ENCODE measurements at regions not wholly inside any gene's neighbourhood (a gene's known extent, or its start where the extent isn't known, plus 50 kb on each side); places are given as distances from the start of the nearest gene placed in this dataset.

DNA sequence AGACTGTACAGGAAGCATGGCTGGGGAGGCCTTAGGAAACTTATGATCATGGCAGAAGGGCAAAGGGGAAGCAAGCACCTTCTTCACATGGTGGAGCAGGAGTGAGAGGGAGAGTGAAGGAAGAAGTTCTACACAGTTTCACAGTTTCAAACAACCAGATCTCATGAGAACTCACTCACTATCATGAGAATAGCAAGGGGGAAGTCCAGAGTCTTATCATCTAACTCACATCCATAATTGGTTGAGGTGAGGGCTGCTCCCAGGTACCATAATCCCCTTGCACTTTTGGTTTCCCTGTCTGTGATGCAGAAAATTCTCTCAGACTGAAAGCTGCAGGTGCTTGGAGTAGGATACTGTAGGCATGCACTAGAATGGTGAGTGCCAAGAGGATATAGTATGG lies 233.8 kb upstream of the CPEB2 start:
- Histone ChIP-seq H3F3A (ENCODE audit: insufficient read depth, low read length) (no peaks in the 10 kb centered on the region; the same call in 1 of the 2 replicates), H3K4me3 (ENCODE audit: low read length) (no peak overlapping the region), H3K27ac (ENCODE audit: low read length) (no peak overlapping the region), H3K79me2 (ENCODE audit: low read length) (no peaks in the 10 kb centered on the region), H3K9ac (ENCODE audit: low read length) (no peak overlapping the region), H3K36me3 (replicated peaks; ENCODE audit: insufficient read depth, low read length) (no peaks in the 10 kb centered on the region), H3K27me3 (replicated peaks; ENCODE audit: insufficient read depth, low read length) (no peaks in the 10 kb centered on the region), H4K20me1 (ENCODE audit: insufficient read depth, low read length) (no peaks in the 10 kb centered on the region), H3K4me1 (ENCODE audit: low read length) (peaks cover 12% of the 10 kb centered on the region), H3K9me2 (replicated peaks; ENCODE audit: insufficient read depth, low read length) (no peaks in the 10 kb centered on the region), H3K4me2 (ENCODE audit: low read depth, low read length) (no peak overlapping the region), H3K9me3 (replicated peaks; ENCODE audit: insufficient read depth, low read length) (no peaks in the 10 kb centered on the region), H2AFZ (ENCODE audit: low read length) (no peak overlapping the region)
- DNase-seq = no peak
- TF ChIP-seq EZH2 (optimal IDR thresholded peaks at IDR 0.05; ENCODE audit: low read depth, low read length) = no peak
- TF ChIP-seq, protein P1, sequence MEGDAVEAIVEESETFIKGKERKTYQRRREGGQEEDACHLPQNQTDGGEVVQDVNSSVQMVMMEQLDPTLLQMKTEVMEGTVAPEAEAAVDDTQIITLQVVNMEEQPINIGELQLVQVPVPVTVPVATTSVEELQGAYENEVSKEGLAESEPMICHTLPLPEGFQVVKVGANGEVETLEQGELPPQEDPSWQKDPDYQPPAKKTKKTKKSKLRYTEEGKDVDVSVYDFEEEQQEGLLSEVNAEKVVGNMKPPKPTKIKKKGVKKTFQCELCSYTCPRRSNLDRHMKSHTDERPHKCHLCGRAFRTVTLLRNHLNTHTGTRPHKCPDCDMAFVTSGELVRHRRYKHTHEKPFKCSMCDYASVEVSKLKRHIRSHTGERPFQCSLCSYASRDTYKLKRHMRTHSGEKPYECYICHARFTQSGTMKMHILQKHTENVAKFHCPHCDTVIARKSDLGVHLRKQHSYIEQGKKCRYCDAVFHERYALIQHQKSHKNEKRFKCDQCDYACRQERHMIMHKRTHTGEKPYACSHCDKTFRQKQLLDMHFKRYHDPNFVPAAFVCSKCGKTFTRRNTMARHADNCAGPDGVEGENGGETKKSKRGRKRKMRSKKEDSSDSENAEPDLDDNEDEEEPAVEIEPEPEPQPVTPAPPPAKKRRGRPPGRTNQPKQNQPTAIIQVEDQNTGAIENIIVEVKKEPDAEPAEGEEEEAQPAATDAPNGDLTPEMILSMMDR (IDR thresholded peaks at IDR 0.05; ENCODE audit: low read length) = no peak
- TF ChIP-seq EZH2phosphoT487 (IDR thresholded peaks at IDR 0.05; ENCODE audit: low read length) = no peak

DNA sequence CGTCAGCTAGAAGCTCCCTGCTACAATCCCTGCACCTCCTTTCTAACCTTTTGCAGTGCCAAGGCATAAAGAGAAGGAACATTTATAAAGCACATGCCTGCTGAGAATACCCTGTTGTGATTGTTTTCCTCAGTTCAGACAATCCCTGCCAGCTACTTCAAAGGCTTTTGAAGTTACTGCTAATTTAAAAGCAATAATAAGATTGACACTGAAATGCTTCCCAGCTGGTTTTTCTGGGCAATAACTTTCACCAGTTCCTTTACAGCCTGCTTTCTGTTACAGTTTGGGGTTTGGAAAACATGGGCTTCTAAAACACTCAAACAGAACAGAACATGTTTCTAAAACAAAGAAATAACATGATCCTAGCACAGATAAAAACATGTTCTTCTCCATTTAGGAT lies 232.3 kb upstream of the CPEB2 start:
- TF ChIP-seq EZH2 (optimal IDR thresholded peaks at IDR 0.05; ENCODE audit: low read depth, low read length) = no peak
- TF ChIP-seq, protein P1 (IDR thresholded peaks at IDR 0.05; ENCODE audit: low read length) = no peak
- no peak for DNase-seq
- no peak overlapping the region for H2AFZ ChIP-seq (ENCODE audit: low read length)
- no peak overlapping the region for H3K4me2 ChIP-seq (ENCODE audit: low read depth, low read length)
- no peaks in the 10 kb centered on the region for H3K9me3 ChIP-seq (replicated peaks; ENCODE audit: insufficient read depth, low read length)
- peaks cover 12% of the 10 kb centered on the region for H3K4me1 ChIP-seq (ENCODE audit: low read length)
- H3K36me3 ChIP-seq (replicated peaks; ENCODE audit: insufficient read depth, low read length) = no peaks in the 10 kb centered on the region
- H3F3A ChIP-seq (ENCODE audit: insufficient read depth, low read length) = no peaks in the 10 kb centered on the region; the same call in 1 of the 2 replicates
- H4K20me1 ChIP-seq (ENCODE audit: insufficient read depth, low read length) = no peaks in the 10 kb centered on the region
- no peak overlapping the region for H3K9ac ChIP-seq (ENCODE audit: low read length)
- no peaks in the 10 kb centered on the region for H3K9me2 ChIP-seq (replicated peaks; ENCODE audit: insufficient read depth, low read length)
- no peaks in the 10 kb centered on the region for H3K27me3 ChIP-seq (replicated peaks; ENCODE audit: insufficient read depth, low read length)
- H3K4me3 ChIP-seq (ENCODE audit: low read length) = no peak overlapping the region
- no peaks in the 10 kb centered on the region for H3K79me2 ChIP-seq (ENCODE audit: low read length)
- H3K27ac ChIP-seq (ENCODE audit: low read length) = no peak overlapping the region

DNA sequence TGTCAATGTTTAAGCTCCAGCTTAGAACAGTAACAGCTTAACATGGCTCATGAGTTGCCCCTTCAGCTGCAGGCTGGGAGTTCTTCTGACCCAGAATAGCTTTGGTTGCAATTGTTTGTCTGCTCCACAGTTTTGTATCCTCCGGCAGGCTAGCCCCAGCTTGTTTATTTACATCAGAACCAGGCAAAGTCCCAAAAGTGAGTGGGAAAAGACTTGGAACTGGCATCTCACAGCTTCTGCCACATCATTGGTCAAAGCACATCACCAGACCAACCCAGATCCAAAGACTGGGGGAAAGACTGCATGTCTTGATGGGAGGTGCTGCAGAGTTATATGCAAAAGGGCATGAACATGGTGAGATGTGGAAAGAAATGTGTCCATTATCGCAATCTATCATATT lies 231.2 kb upstream of the CPEB2 start:
- no peak for TF ChIP-seq EZH2phosphoT487 (IDR thresholded peaks at IDR 0.05; ENCODE audit: low read length)
- no peak for TF ChIP-seq EZH2 (optimal IDR thresholded peaks at IDR 0.05; ENCODE audit: low read depth, low read length)
- TF ChIP-seq, protein P1 (IDR thresholded peaks at IDR 0.05; ENCODE audit: low read length) = no peak
- H3K4me1 ChIP-seq (ENCODE audit: low read length) = peaks cover 12% of the 10 kb centered on the region
- H3K27ac ChIP-seq (ENCODE audit: low read length) = no peak overlapping the region
- no peaks in the 10 kb centered on the region for H3K36me3 ChIP-seq (replicated peaks; ENCODE audit: insufficient read depth, low read length)
- no peak for DNase-seq
- no peaks in the 10 kb centered on the region for H4K20me1 ChIP-seq (ENCODE audit: insufficient read depth, low read length)
- no peaks in the 10 kb centered on the region for H3K9me3 ChIP-seq (replicated peaks; ENCODE audit: insufficient read depth, low read length)
- no peak overlapping the region for H3K9ac ChIP-seq (ENCODE audit: low read length)
- no peaks in the 10 kb centered on the region; the same call in 1 of the 2 replicates for H3F3A ChIP-seq (ENCODE audit: insufficient read depth, low read length)
- H2AFZ ChIP-seq (ENCODE audit: low read length) = no peak overlapping the region
- H3K4me2 ChIP-seq (ENCODE audit: low read depth, low read length) = no peak overlapping the region
- H3K4me3 ChIP-seq (ENCODE audit: low read length) = no peak overlapping the region
- no peaks in the 10 kb centered on the region for H3K79me2 ChIP-seq (ENCODE audit: low read length)
- no peaks in the 10 kb centered on the region for H3K27me3 ChIP-seq (replicated peaks; ENCODE audit: insufficient read depth, low read length)
- H3K9me2 ChIP-seq (replicated peaks; ENCODE audit: insufficient read depth, low read length) = no peaks in the 10 kb centered on the region

Measured in MM.1S (cell line).